ENCODE measurements at regions not wholly inside any gene's neighbourhood (a gene's known extent, or its start where the extent isn't known, plus 50 kb on each side); places are given as distances from the start of the nearest gene placed in this dataset.
"Not testable (repeated sequence)": the region's sequence is repeated elsewhere in the genome, so short reads cannot be mapped to it uniquely, and the experiment has no call there.

DNA sequence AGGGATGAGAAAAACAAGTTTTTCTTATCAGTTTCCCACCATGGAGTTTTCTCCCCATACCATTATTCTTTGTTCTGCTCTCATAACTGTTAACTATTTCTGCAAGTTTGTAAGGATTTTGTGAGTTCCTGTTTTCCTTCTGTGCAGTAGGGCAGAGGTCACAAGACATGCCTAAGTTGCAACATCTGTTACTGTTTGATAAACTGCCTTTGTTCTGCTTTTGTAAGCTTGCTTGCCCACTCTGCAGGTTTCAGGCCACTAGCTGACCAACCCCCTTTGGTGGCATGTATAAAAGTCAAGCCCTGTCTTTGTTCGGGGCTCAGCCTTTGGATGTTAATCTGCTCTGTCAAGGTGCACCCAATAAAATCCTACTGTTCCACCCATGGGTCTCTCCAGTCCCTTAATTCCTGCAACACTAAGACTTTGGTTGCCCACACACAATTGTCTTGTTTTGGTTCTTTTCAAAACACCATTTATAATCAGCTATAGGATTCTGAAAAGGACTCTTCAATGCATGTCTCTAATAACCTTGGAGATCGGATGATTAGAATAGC lies 545.4 kb downstream of the CDH9 start:
- TF ChIP-seq, protein P1, sequence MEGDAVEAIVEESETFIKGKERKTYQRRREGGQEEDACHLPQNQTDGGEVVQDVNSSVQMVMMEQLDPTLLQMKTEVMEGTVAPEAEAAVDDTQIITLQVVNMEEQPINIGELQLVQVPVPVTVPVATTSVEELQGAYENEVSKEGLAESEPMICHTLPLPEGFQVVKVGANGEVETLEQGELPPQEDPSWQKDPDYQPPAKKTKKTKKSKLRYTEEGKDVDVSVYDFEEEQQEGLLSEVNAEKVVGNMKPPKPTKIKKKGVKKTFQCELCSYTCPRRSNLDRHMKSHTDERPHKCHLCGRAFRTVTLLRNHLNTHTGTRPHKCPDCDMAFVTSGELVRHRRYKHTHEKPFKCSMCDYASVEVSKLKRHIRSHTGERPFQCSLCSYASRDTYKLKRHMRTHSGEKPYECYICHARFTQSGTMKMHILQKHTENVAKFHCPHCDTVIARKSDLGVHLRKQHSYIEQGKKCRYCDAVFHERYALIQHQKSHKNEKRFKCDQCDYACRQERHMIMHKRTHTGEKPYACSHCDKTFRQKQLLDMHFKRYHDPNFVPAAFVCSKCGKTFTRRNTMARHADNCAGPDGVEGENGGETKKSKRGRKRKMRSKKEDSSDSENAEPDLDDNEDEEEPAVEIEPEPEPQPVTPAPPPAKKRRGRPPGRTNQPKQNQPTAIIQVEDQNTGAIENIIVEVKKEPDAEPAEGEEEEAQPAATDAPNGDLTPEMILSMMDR (conservative IDR thresholded peaks at IDR 0.05; ENCODE audit: control insufficient read depth, insufficient read depth, low read depth, low read length), result no peak
- no peak for DNase-seq (ENCODE audit: low read depth)
- no peak overlapping the region for H3K4me3 ChIP-seq (ENCODE audit: control insufficient read depth, low read depth, low read length)

DNA sequence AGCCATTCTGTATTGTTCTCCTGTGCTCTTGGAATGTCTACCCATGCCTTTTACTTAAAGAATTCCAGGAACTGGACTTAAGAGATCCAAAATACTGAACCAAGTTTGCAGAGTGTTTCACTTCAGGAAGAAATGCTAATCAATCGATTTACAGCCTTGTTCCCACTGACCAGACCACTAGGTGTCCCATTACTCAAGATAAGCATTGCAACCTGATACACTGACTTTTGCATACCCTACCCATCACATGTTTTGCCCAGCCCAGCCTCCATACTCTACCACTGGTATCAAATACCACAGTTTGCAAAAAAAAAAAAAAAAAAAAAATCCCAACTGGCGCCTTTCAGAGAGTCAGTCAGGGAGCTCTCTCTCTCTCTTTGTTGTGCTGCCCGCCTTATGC lies 550.8 kb downstream of the CDH9 start:
- no peak for DNase-seq (ENCODE audit: low read depth)
- no peak overlapping the region for H3K4me3 ChIP-seq (ENCODE audit: control insufficient read depth, low read depth, low read length)
- TF ChIP-seq, protein P1 (conservative IDR thresholded peaks at IDR 0.05; ENCODE audit: control insufficient read depth, insufficient read depth, low read depth, low read length), result no peak

DNA sequence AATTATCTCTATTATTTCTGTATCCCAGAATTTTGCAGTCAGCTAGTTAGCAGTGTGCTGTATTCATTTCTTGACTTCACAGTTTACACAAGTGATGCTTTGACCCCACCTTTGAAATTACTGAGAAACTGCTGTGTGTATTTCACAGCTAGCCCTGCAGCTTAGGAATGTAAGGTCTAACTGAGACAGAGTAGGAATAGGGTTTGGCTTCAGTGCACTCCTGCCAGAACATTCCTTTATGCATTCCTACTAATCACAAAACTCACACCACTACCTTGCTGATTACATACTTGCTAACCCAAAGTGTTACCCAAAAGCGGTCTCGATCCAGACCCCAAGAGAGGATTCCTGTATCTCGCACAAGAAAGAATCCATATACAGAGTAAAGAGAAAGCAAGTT lies 551.8 kb downstream of the CDH9 start:
- H3K4me3 ChIP-seq (ENCODE audit: control insufficient read depth, low read depth, low read length), result no peak overlapping the region
- no peak for DNase-seq (ENCODE audit: low read depth)
- TF ChIP-seq, protein P1 (conservative IDR thresholded peaks at IDR 0.05; ENCODE audit: control insufficient read depth, insufficient read depth, low read depth, low read length), result no peak

- H3K4me3 ChIP-seq (ENCODE audit: control insufficient read depth, low read depth, low read length); DNase-seq (ENCODE audit: low read depth): not testable (repeated sequence)
Observed at GRCh38 chr5:26485146-26485860, 553.1 kb downstream of the CDH9 start.

DNA sequence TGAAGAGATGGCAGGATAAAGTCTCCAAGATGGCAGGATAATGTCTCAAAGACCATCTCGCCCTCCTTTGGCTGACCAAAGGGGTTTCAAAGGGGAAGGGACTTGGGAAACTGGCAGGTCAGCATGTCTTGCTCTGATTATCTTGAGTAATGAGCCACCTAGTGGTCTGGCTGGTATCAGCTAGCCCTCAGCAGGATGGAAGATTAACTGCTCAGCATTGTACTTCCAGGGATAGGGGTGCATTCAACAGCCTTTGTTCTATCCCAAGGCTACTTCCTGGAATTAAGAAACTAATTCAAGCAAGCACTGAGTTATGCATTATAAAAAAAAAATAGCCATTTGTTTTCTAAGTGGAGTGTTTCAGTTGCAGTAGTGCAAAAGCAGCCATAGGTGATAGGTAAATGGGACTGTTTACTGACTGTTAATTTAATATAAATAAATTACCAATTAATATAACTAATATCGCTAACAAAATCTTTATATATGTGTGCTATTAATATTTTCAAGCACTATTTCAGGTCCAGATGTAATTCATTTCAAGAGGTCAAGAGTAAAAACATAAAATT lies 555.5 kb downstream of the CDH9 start:
- TF ChIP-seq, protein P1 (conservative IDR thresholded peaks at IDR 0.05; ENCODE audit: control insufficient read depth, insufficient read depth, low read depth, low read length), result peak; percentile 28
- H3K4me3 ChIP-seq (ENCODE audit: control insufficient read depth, low read depth, low read length), result no peak overlapping the region
- DNase-seq (ENCODE audit: low read depth), result peak; percentile 9

- DNase-seq (ENCODE audit: low read depth), result no peak
- TF ChIP-seq, protein P1 (conservative IDR thresholded peaks at IDR 0.05; ENCODE audit: control insufficient read depth, insufficient read depth, low read depth, low read length), result no peak
- H3K4me3 ChIP-seq (ENCODE audit: control insufficient read depth, low read depth, low read length), result no peak overlapping the region
Observed at GRCh38 chr5:26482076-26482809, 556.1 kb downstream of the CDH9 start.

GRCh38 chr5:26470439-26470838 lies 567.9 kb downstream of the CDH9 start:
- no peak overlapping the region for H3K4me3 ChIP-seq (ENCODE audit: control insufficient read depth, low read depth, low read length)
- DNase-seq (ENCODE audit: low read depth), result no peak
- TF ChIP-seq, protein P1 (conservative IDR thresholded peaks at IDR 0.05; ENCODE audit: control insufficient read depth, insufficient read depth, low read depth, low read length), result no peak

Data from fibroblast of mammary gland (primary cell).